ENCODE measurements at regions not wholly inside any gene's neighbourhood (a gene's known extent, or its start where the extent isn't known, plus 50 kb on each side); places are given as distances from the start of the nearest gene placed in this dataset.

GRCh38 chr18:69222089-69222488 is 178.6 kb upstream of the DOK6 start:
- TF ChIP-seq, protein P1, sequence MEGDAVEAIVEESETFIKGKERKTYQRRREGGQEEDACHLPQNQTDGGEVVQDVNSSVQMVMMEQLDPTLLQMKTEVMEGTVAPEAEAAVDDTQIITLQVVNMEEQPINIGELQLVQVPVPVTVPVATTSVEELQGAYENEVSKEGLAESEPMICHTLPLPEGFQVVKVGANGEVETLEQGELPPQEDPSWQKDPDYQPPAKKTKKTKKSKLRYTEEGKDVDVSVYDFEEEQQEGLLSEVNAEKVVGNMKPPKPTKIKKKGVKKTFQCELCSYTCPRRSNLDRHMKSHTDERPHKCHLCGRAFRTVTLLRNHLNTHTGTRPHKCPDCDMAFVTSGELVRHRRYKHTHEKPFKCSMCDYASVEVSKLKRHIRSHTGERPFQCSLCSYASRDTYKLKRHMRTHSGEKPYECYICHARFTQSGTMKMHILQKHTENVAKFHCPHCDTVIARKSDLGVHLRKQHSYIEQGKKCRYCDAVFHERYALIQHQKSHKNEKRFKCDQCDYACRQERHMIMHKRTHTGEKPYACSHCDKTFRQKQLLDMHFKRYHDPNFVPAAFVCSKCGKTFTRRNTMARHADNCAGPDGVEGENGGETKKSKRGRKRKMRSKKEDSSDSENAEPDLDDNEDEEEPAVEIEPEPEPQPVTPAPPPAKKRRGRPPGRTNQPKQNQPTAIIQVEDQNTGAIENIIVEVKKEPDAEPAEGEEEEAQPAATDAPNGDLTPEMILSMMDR (conservative IDR thresholded peaks at IDR 0.05; ENCODE audit: low read depth, low read length): no peak
- no peak for TF ChIP-seq MAZ (IDR thresholded peaks at IDR 0.05; ENCODE audit: borderline replicate concordance, low read depth, low read length)
- no peak for TF ChIP-seq MAFK (IDR thresholded peaks at IDR 0.05; ENCODE audit: low read depth, low read length)
- no peak for TF ChIP-seq RCOR1 (IDR thresholded peaks at IDR 0.05; ENCODE audit: insufficient replicate concordance, low read length)
- TF ChIP-seq POLR2A (IDR thresholded peaks at IDR 0.05; ENCODE audit: low read depth, low read length): no peak
- TF ChIP-seq CHD1 (IDR thresholded peaks at IDR 0.05; ENCODE audit: low read depth, low read length): no peak
- TF ChIP-seq CEBPB (IDR thresholded peaks at IDR 0.05; ENCODE audit: low read depth, low read length): no peak
- no peak for TF ChIP-seq BHLHE40 (IDR thresholded peaks at IDR 0.05; ENCODE audit: low read depth, low read length)
- TF ChIP-seq NFE2L2 (IDR thresholded peaks at IDR 0.05; ENCODE audit: low read depth, low read length): no peak
- no peak for TF ChIP-seq MXI1 (IDR thresholded peaks at IDR 0.05; ENCODE audit: borderline replicate concordance, low read depth, low read length)
- TF ChIP-seq USF2 (IDR thresholded peaks at IDR 0.05; ENCODE audit: low read depth, low read length): no peak
